Adrenal gland (tissue), 9 donors: ENCODE measurements at regions not wholly inside any gene's neighbourhood (a gene's known extent, or its start where the extent isn't known, plus 50 kb on each side); places are given as distances from the start of the nearest gene placed in this dataset.

Experiments used
- DNase-seq, 7 donors: peaks; one replicate each; pipeline ENCODE4 v3.0.0-alpha.2; 2019 to 2020
- H3K27ac ChIP-seq, 5 donors: fragments of 200-600 bp; sonication (generic) in 4 of 5; 1 replicate in 3 of 5; 2 replicates in 2 of 5; pipeline versions ENCODE4 v1.5.1 to v1.8.0; 2016 to 2020; ENCODE audit warnings: mild to moderate bottlenecking in 1 of 5
- H3K27me3 ChIP-seq: fragments of 200-600 bp; 2 replicates; pipeline ENCODE4 v1.8.0; 2021
- H3K36me3 ChIP-seq, 2 donors: fragments of 200-600 bp; replicated peaks in 1 of 2; 1 replicate in 1 of 2; 2 replicates in 1 of 2; pipeline versions ENCODE4 v1.5.1 to v1.8.0; 2018 to 2022
- H3K4me1 ChIP-seq, 2 donors: fragments of 200-600 bp; replicated peaks in 1 of 2; 1 replicate in 1 of 2; 2 replicates in 1 of 2; pipeline versions ENCODE4 v1.5.1 to v1.8.0; 2018 to 2021
- H3K4me3 ChIP-seq, 4 donors: fragments of 200-600 bp; sonication (generic) in 3 of 4; one replicate each; pipeline ENCODE4 v1.5.1; 2016 to 2018
- H3K9me3 ChIP-seq, 3 donors: fragments of 200-600 bp; sonication (generic) in 1 of 3; replicated peaks in 1 of 3; 1 replicate in 2 of 3; 2 replicates in 1 of 3; pipeline versions ENCODE4 v1.5.1 to v1.8.0; 2016 to 2021
- POLR2A ChIP-seq, 2 donors: fragments of 450-650 bp; IDR thresholded peaks; one replicate each; pipeline ENCODE4 v1.6.1; 2017; ENCODE audit warnings: antibody characterized with exemption in 2 of 2, mild to moderate bottlenecking in 2 of 2, moderate library complexity in 1 of 2
- WGBS, 4 donors: extraction: QIAGEN DNeasy Blood & Tissue Kit in 2 of 4; methylation state at CpG; one replicate each; pipeline versions ENCODE4 v1.1.5 to v1.1.7; 2013 to 2017; 5-methylcytosine and 5-hydroxymethylcytosine counted together
- intact Hi-C, 2 donors: fragments of 100-400 bp; cut with DNase I; formaldehyde crosslinking; loops; one replicate each; pipeline versions ENCODE4 v1.14.1 to v1.15.0; 2022 to 2023
- TF ChIP-seq, protein P1 (sequence below), 6 experiments: fragments of 450-650 bp in 4 of 6; fragments of 200-600 bp in 2 of 6; sonication (generic) in 1 of 6; IDR thresholded peaks; 1 replicate in 5 of 6; 2 replicates in 1 of 6; pipeline versions ENCODE4 v1.5.1 to v1.8.0; 2016 to 2021; ENCODE audit warnings: antibody characterized with exemption in 6 of 6, mild to moderate bottlenecking in 2 of 6, moderate library complexity in 1 of 6
- donor health status: healthy with polysubstance abuse.
- donor health status: Bipolar disorder and iron deficiency.
- donor health status: DM: yes; HTN: yes; CAD: no.
- donor health status: DM: no; HTN: no; CAD: no.
- donor health status: DM: no; HTN: no; CAD: no.

DNA sequence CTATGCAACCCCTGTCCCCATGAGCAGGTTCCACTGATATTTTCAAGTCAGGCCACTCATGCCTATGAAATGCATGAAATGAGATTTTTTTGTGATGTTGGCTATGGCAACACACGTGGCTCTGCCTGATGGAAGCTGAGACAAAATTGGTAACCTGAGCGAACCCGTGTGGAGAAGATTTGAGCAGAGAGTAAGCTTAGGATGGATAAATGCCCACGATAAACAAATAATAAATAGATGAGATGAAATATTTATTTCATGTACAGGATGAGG, 153.4 kb upstream of the IER5L start:
- H3K27me3 ChIP-seq, result no peaks in the 10 kb centered on the region
- intact Hi-C loops, result no loop called here
- TF ChIP-seq, protein P1, sequence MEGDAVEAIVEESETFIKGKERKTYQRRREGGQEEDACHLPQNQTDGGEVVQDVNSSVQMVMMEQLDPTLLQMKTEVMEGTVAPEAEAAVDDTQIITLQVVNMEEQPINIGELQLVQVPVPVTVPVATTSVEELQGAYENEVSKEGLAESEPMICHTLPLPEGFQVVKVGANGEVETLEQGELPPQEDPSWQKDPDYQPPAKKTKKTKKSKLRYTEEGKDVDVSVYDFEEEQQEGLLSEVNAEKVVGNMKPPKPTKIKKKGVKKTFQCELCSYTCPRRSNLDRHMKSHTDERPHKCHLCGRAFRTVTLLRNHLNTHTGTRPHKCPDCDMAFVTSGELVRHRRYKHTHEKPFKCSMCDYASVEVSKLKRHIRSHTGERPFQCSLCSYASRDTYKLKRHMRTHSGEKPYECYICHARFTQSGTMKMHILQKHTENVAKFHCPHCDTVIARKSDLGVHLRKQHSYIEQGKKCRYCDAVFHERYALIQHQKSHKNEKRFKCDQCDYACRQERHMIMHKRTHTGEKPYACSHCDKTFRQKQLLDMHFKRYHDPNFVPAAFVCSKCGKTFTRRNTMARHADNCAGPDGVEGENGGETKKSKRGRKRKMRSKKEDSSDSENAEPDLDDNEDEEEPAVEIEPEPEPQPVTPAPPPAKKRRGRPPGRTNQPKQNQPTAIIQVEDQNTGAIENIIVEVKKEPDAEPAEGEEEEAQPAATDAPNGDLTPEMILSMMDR (IDR thresholded peaks at IDR 0.05), result no peak
- TF ChIP-seq POLR2A (IDR thresholded peaks at IDR 0.05), result no peak
- no peak for DNase-seq
- WGBS, 4 donors, result 72 to 95% (median 83%) methylated on average over 4 of the region's 4 CpGs
- no peak overlapping the region for H3K27ac ChIP-seq
- H3K9me3 ChIP-seq, result peaks cover 0 to 10% (median 0%) of the 10 kb centered on the region in 3 donors
- H3K4me3 ChIP-seq, result no peak overlapping the region
- peaks cover 24 to 41% of the 10 kb centered on the region in 2 donors for H3K4me1 ChIP-seq
- H3K36me3 ChIP-seq, result no peaks in the 10 kb centered on the region

DNA sequence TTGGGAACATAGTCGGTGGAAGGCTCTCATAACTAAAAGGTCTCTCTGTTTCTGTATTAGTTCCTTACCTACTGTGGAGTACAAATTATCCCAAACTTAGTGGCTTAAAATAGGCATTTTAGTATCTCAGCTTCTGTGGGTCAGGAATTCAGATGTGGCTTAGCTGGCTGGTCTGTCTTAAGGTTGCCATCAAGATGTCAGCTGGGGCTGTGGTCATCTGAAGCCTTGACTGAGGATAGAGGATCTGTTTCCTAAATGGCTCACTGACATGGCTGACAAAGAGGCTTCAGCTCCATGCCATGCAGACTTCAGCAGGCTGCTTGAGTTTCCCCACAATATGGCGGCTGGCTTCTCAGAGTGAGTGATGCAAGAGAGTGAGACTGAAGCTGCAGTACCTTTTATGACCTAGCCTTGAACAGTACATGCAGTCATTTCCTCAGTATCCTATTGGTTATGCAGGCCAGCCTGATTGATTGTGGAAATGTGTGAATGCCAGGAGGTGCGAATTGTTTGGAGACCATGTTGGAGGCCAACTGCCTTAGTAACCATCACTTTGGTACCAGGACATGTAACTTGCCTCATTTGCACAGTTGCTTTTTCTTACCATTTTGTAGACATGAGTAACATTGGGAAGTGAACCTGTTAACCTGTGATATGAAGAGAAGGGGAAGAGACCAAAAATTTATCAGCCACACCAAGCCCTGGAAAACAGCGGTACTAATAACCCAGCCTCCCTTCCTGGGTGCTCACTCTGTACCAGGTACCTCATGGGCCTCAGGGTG, 152.8 kb upstream of the IER5L start:
- Histone ChIP-seq H3K9me3 (peaks cover 0 to 10% (median 0%) of the 10 kb centered on the region in 3 donors), H3K4me3 (no peak overlapping the region), H3K27me3 (no peaks in the 10 kb centered on the region), H3K27ac (no peak overlapping the region), H3K36me3 (no peaks in the 10 kb centered on the region), H3K4me1 (peaks cover 19 to 36% of the 10 kb centered on the region in 2 donors)
- TF ChIP-seq, protein P1 (IDR thresholded peaks at IDR 0.05), result no peak
- TF ChIP-seq POLR2A (IDR thresholded peaks at IDR 0.05), result no peak
- WGBS, 4 donors, result 94 to 97% (median 94%) methylated on average over 3 to 4 of the region's 4 CpGs
- DNase-seq, result no peak
- intact Hi-C loops, result no loop called here

DNA sequence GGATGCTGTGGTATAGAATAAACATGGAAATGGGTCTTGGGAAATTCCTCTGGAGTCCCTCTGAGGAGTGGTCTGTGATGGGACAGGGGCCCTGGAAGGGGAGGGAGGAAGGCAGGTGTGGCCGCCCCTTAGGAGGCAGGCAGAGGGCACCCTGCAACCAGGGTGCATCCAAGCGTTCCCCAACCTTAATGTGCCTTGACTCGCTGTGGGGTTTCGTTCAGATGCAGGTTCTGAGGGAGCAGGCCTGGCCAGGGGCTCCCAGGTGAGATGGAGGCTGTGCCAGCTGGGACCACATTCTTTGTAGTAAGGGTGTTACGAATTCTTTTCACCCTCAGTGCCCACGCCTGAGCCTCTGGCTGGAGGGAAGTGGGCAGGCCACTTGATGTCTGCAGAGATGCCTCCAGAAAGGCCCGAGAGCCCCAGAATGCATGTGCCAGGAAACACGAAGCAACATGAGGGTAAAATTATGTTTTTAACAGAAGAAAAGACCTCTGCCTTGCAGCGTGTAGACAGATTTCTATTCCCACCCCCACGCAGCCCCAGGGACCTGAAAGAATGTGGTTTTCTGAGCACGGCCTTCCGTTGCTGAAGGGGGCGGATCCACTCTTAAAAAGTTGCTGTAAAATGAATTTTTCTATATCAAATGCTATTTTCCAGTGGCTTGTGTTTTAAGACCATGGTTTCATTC, 150.4 kb upstream of the IER5L start:
- peak overlapping the region in 2 of 5 donors; percentile 47 to 75 for H3K27ac ChIP-seq
- peaks cover 0 to 10% (median 0%) of the 10 kb centered on the region in 3 donors for H3K9me3 ChIP-seq
- no peak overlapping the region for H3K4me3 ChIP-seq
- peaks cover 10 to 24% of the 10 kb centered on the region in 2 donors for H3K4me1 ChIP-seq
- H3K36me3 ChIP-seq, result no peaks in the 10 kb centered on the region
- DNase-seq, result no peak
- intact Hi-C loops, result loop anchor here (10.0 kb wide), 3 partner anchors 146 to 286 kb away; no protein-coding TSS in a partner anchor
- 69 to 80% (median 77%) methylated on average over 12 to 13 of the region's 13 CpGs for WGBS, 4 donors
- TF ChIP-seq POLR2A (IDR thresholded peaks at IDR 0.05), result no peak
- TF ChIP-seq, protein P1 (IDR thresholded peaks at IDR 0.05), result no peak
- H3K27me3 ChIP-seq, result no peaks in the 10 kb centered on the region

DNA sequence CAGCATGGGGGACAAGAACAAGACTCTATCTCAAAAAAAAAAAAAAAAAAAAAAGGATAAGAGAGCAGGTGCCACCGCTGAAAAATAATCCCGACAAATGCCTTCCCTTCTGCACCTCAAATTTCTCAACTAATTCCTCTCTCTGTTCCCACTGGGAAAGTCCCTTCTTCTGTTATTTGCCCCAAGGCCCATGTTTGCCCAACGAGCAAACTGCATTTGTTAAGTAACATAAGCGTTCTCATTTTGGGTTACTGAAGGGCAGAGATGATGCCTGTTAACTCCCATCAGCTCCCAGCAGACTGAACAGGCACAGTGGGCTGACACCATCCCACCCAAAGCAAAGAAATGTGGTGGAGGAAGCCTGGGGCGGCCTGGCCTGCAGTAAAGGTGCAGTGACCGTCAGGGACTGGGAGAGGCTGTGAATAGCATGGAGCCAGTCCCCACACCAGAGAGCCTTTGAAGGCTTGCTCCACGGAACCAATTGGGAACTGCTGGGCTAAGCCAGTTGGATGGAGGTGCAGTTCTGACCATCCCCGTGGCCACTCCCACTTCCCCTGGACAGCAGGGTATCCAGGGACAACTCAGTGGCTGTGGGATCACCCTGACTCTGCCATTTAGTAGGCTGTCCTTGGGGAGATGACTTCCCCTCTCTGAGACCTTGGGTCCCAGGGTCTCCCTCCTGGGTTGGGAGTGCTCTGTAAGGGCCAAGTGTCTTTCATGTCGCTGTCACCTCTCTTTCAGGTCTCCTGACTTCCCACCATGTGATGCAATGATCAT, 149.7 kb upstream of the IER5L start:
- H3K27ac ChIP-seq, result peak overlapping the region in 2 of 5 donors; percentile 47 to 75

More for the DNA sequence above, 149.7 kb upstream of the IER5L start:
- H3K36me3 ChIP-seq, result no peaks in the 10 kb centered on the region
- DNase-seq, result no peak
- 71 to 80% (median 72%) methylated on average over 8 to 9 of the region's 9 CpGs for WGBS, 4 donors
- no peak overlapping the region for H3K4me3 ChIP-seq
- H3K4me1 ChIP-seq, result peaks cover 10 to 31% of the 10 kb centered on the region in 2 donors
- peaks cover 0 to 10% (median 0%) of the 10 kb centered on the region in 3 donors for H3K9me3 ChIP-seq
- no peaks in the 10 kb centered on the region for H3K27me3 ChIP-seq
- intact Hi-C loops, result loop anchor here (10.0 kb wide), 3 partner anchors 147 to 287 kb away; no protein-coding TSS in a partner anchor
- no peak for TF ChIP-seq POLR2A (IDR thresholded peaks at IDR 0.05)
- TF ChIP-seq, protein P1 (IDR thresholded peaks at IDR 0.05), result no peak
